ENCODE measurements at regions not wholly inside any gene's neighbourhood (a gene's known extent, or its start where the extent isn't known, plus 50 kb on each side); places are given as distances from the start of the nearest gene placed in this dataset.

GRCh38 chr16:51888016-51888415, 658.9 kb downstream of the TOX3 start:
- ChIA-PET POLR2A (interaction anchor here (0.6 kb wide), 1 partner anchor 117 kb away, joined by 3 read pairs; no protein-coding TSS in a partner anchor), CTCF (ENCODE audit: unreplicated experiment) (no interaction called here)
- Histone ChIP-seq H2AFZ (ENCODE audit: low read length) (no peak overlapping the region), H3K4me2 (ENCODE audit: low read length) (no peak overlapping the region), H3K4me3 (ENCODE audit: low read depth, low read length, poor library complexity, severe bottlenecking) (no peak overlapping the region), H3K4me1 (ENCODE audit: insufficient read depth, low read length, poor library complexity, severe bottlenecking) (no peaks in the 10 kb centered on the region), H3K9me3 (ENCODE audit: low read length) (no peaks in the 10 kb centered on the region), H4K20me1 (ENCODE audit: insufficient read depth, low read length) (no peaks in the 10 kb centered on the region), H3K79me2 (ENCODE audit: insufficient read depth, low read depth, low read length) (no peaks in the 10 kb centered on the region), H3K27ac (ENCODE audit: low read depth, low read length, poor library complexity, severe bottlenecking) (no peak overlapping the region), H3K36me3 (ENCODE audit: insufficient read depth, low read length) (no peaks in the 10 kb centered on the region), H3K9me2 (ENCODE audit: insufficient read depth, low read length) (no peaks in the 10 kb centered on the region)
- no peak for DNase-seq (ENCODE audit: low spot score)
- intact Hi-C loops (cut with micrococcal nuclease; ENCODE audit: unreplicated experiment) = no loop called here
- TF ChIP-seq CTCF (conservative IDR thresholded peaks at IDR 0.05; ENCODE audit: low read length) = no peak
- TF ChIP-seq EZH2phosphoT487 (IDR thresholded peaks at IDR 0.05; ENCODE audit: borderline replicate concordance, low read depth, low read length) = no peak
- no TSS peak for BruUV-seq (replicated peaks)

- intact Hi-C loops (cut with micrococcal nuclease; ENCODE audit: unreplicated experiment) = no loop called here
Measured at GRCh38 chr16:51886456-51886855, 660.5 kb downstream of the TOX3 start.

More at GRCh38 chr16:51886456-51886855, 660.5 kb downstream of the TOX3 start:
- Histone ChIP-seq H3K27ac (ENCODE audit: low read depth, low read length, poor library complexity, severe bottlenecking) (no peak overlapping the region), H3K36me3 (ENCODE audit: insufficient read depth, low read length) (no peaks in the 10 kb centered on the region), H3K4me1 (ENCODE audit: insufficient read depth, low read length, poor library complexity, severe bottlenecking) (no peaks in the 10 kb centered on the region), H3K79me2 (ENCODE audit: insufficient read depth, low read depth, low read length) (no peaks in the 10 kb centered on the region), H3K9me3 (ENCODE audit: low read length) (no peaks in the 10 kb centered on the region), H3K4me3 (ENCODE audit: low read depth, low read length, poor library complexity, severe bottlenecking) (no peak overlapping the region), H3K4me2 (ENCODE audit: low read length) (no peak overlapping the region), H4K20me1 (ENCODE audit: insufficient read depth, low read length) (no peaks in the 10 kb centered on the region), H3K9me2 (ENCODE audit: insufficient read depth, low read length) (no peaks in the 10 kb centered on the region), H2AFZ (ENCODE audit: low read length) (no peak overlapping the region)
- POLR2A ChIA-PET = no interaction called here
- no peak for DNase-seq (ENCODE audit: low spot score)
- TF ChIP-seq EZH2phosphoT487 (IDR thresholded peaks at IDR 0.05; ENCODE audit: borderline replicate concordance, low read depth, low read length) (no peak), CTCF (conservative IDR thresholded peaks at IDR 0.05; ENCODE audit: low read length) (no peak)
- CTCF ChIA-PET (ENCODE audit: unreplicated experiment) = no interaction called here
- no TSS peak for BruUV-seq (replicated peaks)

Measured in OCI-LY7 (cell line).